ENCODE measurements at regions not wholly inside any gene's neighbourhood (a gene's known extent, or its start where the extent isn't known, plus 50 kb on each side); places are given as distances from the start of the nearest gene placed in this dataset.

DNA sequence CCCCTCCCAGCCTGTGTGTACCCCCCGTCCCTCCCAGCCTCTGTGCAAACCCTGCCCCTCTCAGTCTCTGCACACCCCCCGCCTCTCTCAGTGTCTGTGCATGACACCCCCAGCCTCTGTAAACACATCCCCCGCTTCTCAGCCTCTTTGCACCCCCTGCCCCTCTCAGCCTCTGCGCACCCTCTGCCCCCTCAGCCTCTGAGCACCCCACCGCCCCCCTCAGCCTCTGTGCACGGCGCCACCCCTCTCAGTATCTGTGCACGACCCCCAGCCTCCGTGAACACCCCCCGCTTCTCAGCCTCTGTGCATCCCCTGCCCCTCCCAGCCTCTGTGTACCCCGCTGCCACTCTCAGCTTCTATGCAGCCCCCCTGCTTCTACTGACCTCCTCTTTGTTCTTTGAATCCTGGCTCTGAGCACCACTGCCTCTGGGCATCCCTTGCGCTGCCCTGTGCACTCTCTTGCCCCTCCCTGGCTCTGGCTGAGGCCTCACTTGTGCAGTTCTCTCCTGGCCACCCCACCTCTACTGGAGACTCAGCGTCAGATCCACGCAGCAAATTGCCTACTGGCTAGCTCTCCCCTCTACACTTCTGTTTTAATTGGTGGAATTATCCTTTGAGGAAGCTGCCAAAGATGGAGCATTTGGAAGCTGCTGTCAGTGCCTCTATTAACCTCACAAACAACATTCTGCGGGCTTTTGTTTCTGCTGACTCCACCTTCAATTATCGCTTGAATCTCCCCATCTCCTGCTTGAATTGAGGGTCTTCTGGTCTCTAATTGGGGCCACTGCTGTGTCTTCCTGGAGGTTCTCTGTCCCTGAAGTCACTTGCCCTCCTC is 838.6 kb downstream of the TBC1D22A start:
- TF ChIP-seq, protein P1, sequence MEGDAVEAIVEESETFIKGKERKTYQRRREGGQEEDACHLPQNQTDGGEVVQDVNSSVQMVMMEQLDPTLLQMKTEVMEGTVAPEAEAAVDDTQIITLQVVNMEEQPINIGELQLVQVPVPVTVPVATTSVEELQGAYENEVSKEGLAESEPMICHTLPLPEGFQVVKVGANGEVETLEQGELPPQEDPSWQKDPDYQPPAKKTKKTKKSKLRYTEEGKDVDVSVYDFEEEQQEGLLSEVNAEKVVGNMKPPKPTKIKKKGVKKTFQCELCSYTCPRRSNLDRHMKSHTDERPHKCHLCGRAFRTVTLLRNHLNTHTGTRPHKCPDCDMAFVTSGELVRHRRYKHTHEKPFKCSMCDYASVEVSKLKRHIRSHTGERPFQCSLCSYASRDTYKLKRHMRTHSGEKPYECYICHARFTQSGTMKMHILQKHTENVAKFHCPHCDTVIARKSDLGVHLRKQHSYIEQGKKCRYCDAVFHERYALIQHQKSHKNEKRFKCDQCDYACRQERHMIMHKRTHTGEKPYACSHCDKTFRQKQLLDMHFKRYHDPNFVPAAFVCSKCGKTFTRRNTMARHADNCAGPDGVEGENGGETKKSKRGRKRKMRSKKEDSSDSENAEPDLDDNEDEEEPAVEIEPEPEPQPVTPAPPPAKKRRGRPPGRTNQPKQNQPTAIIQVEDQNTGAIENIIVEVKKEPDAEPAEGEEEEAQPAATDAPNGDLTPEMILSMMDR (IDR thresholded peaks at IDR 0.05; ENCODE audit: control insufficient read depth, insufficient read depth, low read depth, low read length, missing control alignments) = no peak
- no peak for DNase-seq (ENCODE audit: low read depth)
- no peak overlapping the region for H3K4me3 ChIP-seq (ENCODE audit: control insufficient read depth, low read depth, low read length)

DNA sequence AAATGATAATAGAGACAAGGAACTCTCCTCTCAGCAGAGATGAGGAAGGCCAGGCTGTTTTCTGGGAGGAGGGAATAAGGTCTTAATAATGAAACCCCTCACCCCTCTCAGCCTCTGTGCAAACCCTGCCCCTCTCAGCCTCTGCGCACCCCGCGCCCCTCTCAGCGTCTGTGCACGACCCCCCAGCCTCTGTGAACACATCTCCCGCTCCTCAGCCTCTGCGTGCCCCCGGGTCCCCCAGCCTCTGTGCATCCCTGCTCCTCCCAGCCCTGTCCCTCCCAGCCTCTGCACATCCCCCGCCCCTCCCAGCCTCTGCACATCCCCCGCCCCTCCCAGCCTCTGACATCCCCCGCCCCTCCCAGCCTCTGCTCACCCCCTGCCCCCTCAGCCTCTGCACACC is 837.8 kb downstream of the TBC1D22A start:
- no peak for DNase-seq (ENCODE audit: low read depth)
- TF ChIP-seq, protein P1 (IDR thresholded peaks at IDR 0.05; ENCODE audit: control insufficient read depth, insufficient read depth, low read depth, low read length, missing control alignments) = no peak
- no peak overlapping the region for H3K4me3 ChIP-seq (ENCODE audit: control insufficient read depth, low read depth, low read length)

DNA sequence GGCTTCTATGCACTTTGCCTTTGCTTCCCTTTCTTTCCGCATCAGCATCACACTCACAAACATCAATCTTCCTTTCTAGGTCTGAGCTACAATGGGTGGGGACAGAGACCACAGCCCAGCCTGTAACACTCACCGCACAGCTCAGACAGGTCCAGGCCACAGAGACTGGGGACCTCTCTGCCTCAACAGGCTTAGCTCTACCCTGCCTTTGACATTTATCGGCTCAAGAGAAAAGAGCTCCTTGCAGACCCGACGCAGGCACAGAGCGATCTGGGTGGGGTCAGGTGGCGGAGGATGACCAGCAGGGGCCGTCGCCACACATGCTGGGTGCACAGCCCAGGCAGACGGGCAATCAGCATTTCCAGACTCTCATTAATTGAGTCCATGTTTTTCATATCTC is 837.3 kb downstream of the TBC1D22A start:
- DNase-seq (ENCODE audit: low read depth) = no peak
- no peak overlapping the region for H3K4me3 ChIP-seq (ENCODE audit: control insufficient read depth, low read depth, low read length)
- TF ChIP-seq, protein P1 (IDR thresholded peaks at IDR 0.05; ENCODE audit: control insufficient read depth, insufficient read depth, low read depth, low read length, missing control alignments) = no peak

DNA sequence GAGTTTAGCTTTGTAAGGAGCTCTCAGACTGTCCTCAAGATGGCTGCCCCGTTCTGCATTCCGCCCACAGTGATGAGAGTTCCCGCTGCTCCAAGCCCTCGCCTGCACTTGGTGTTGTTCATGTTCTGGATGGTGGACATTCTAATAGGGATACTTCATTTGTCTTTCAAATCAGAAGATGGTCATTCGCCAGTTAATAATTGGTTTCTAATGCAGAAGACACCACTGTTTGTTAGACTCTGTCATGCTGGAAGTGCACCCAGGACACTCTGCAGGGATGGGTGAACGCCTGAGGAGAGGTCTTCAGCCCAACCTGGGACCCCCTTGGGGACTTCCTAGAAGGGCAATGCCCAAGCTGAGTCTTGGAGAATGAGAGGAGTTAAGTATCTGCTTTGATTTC is 836.4 kb downstream of the TBC1D22A start:
- DNase-seq (ENCODE audit: low read depth) = no peak
- TF ChIP-seq, protein P1 (IDR thresholded peaks at IDR 0.05; ENCODE audit: control insufficient read depth, insufficient read depth, low read depth, low read length, missing control alignments) = no peak
- H3K4me3 ChIP-seq (ENCODE audit: control insufficient read depth, low read depth, low read length) = no peak overlapping the region

DNA sequence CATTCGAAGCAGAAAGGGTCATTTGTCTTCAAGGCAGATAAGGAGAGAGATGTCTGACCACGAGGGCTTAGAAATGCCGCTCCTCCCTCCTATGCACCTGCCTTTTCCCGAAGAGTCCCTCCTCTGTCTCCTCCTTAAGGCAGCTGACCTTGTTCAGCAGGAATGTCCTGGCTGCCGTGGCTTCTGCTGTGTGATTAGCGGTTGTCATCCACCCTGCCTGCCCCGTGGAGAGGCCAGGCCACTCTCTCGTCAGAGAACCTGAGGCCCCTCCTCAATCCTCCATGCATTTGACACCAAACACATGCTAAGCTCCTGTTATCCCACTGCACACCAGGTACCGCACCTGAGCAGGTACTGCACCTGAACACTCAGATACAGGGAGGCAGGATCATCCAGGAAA is 834.6 kb downstream of the TBC1D22A start:
- TF ChIP-seq, protein P1 (IDR thresholded peaks at IDR 0.05; ENCODE audit: control insufficient read depth, insufficient read depth, low read depth, low read length, missing control alignments) = no peak

DNA sequence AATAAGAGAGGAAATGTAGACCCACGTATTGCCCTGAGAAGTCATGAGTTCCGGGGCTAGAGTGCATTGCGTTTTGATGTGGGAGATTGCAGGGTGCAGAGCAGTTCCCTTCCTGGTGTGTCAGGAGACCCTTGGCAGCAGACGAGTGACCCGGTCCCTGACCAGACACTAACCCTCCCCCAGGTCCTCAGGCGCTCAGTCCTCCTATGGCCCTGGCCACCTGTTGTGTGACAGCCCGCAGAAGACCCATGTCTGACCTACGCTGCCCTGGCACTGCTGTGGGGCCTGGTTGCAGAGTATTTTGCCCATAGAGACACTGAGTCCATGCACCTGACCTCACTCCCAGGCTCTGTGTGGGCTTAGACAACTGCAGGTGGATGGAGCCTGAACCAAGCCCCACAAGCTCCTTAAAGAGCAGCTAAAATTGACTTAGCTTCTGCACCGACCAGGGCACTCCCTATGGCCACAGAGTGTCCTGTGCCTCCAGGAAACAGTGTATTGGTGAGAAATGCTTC is 833.8 kb downstream of the TBC1D22A start:
- TF ChIP-seq, protein P1 (IDR thresholded peaks at IDR 0.05; ENCODE audit: control insufficient read depth, insufficient read depth, low read depth, low read length, missing control alignments) = no peak
- no peak for DNase-seq (ENCODE audit: low read depth)
- H3K4me3 ChIP-seq (ENCODE audit: control insufficient read depth, low read depth, low read length) = no peak overlapping the region

More for the DNA sequence above, 834.6 kb downstream of the TBC1D22A start:
- no peak for DNase-seq (ENCODE audit: low read depth)
- no peak overlapping the region for H3K4me3 ChIP-seq (ENCODE audit: control insufficient read depth, low read depth, low read length)

Data from AG09309 (cell line).